IgD-negative memory B cell (primary cell): ENCODE measurements at regions not wholly inside any gene's neighbourhood (a gene's known extent, or its start where the extent isn't known, plus 50 kb on each side); places are given as distances from the start of the nearest gene placed in this dataset.

Experiments used
- H3K27ac Mint-ChIP-seq, 3 donors: one replicate each; pipeline ENCODE4 v1.8.0; 2020 to 2022; ENCODE audit warnings: mild to moderate bottlenecking in 3 of 3, mixed read lengths in 3 of 3, moderate library complexity in 1 of 3
- H3K27me3 Mint-ChIP-seq: one replicate; pipeline ENCODE4 v1.8.0; 2021; ENCODE audit warnings: mixed read lengths
- H3K36me3 Mint-ChIP-seq: one replicate; pipeline ENCODE4 v1.8.0; 2020; ENCODE audit warnings: mild to moderate bottlenecking, mixed read lengths
- H3K4me1 Mint-ChIP-seq, 3 donors: one replicate each; pipeline ENCODE4 v1.8.0; 2020 to 2022; ENCODE audit warnings: mixed read lengths in 3 of 3, mild to moderate bottlenecking in 1 of 3
- H3K4me3 Mint-ChIP-seq, 4 donors: one replicate each; pipeline ENCODE4 v1.8.0; 2020 to 2022; ENCODE audit warnings: mild to moderate bottlenecking in 4 of 4, mixed read lengths in 4 of 4, moderate library complexity in 3 of 4
- H3K9me3 Mint-ChIP-seq, 3 donors: one replicate each; pipeline ENCODE4 v1.8.0; 2020 to 2021; ENCODE audit warnings: mixed read lengths in 3 of 3, mild to moderate bottlenecking in 1 of 3

GRCh38 chr3:168191856-168192255 lies 96.1 kb upstream of the GOLIM4 start:
- Mint-ChIP-seq H3K4me1 (no peaks in the 10 kb centered on the region), H3K9me3 (peaks cover 0 to 2% (median 0%) of the 10 kb centered on the region in 3 donors), H3K27me3 (peaks cover 2% of the 10 kb centered on the region), H3K27ac (no peak overlapping the region), H3K4me3 (no peak overlapping the region), H3K36me3 (no peaks in the 10 kb centered on the region)

GRCh38 chr3:168187233-168187632 lies 91.5 kb upstream of the GOLIM4 start:
- H3K4me1 Mint-ChIP-seq: no peaks in the 10 kb centered on the region
- no peaks in the 10 kb centered on the region for H3K27me3 Mint-ChIP-seq
- no peak overlapping the region for H3K4me3 Mint-ChIP-seq
- H3K9me3 Mint-ChIP-seq: peaks cover 0 to 2% (median 0%) of the 10 kb centered on the region in 3 donors
- H3K27ac Mint-ChIP-seq: no peak overlapping the region
- H3K36me3 Mint-ChIP-seq: no peaks in the 10 kb centered on the region

GRCh38 chr3:168186293-168186983 lies 90.7 kb upstream of the GOLIM4 start:
- Mint-ChIP-seq H3K27ac (no peak overlapping the region), H3K27me3 (no peaks in the 10 kb centered on the region), H3K9me3 (peaks cover 0 to 2% (median 0%) of the 10 kb centered on the region in 3 donors), H3K4me1 (no peaks in the 10 kb centered on the region), H3K4me3 (no peak overlapping the region), H3K36me3 (no peaks in the 10 kb centered on the region)

GRCh38 chr3:168183774-168184173 lies 88.0 kb upstream of the GOLIM4 start:
- no peak overlapping the region for H3K4me3 Mint-ChIP-seq
- H3K27me3 Mint-ChIP-seq: peaks cover 1% of the 10 kb centered on the region
- no peaks in the 10 kb centered on the region for H3K4me1 Mint-ChIP-seq
- H3K27ac Mint-ChIP-seq: no peak overlapping the region
- H3K9me3 Mint-ChIP-seq: no peaks in the 10 kb centered on the region
- no peaks in the 10 kb centered on the region for H3K36me3 Mint-ChIP-seq

- H3K27ac Mint-ChIP-seq: no peak overlapping the region
- no peaks in the 10 kb centered on the region for H3K9me3 Mint-ChIP-seq
- H3K27me3 Mint-ChIP-seq: no peaks in the 10 kb centered on the region
- H3K4me3 Mint-ChIP-seq: no peak overlapping the region
- no peaks in the 10 kb centered on the region for H3K36me3 Mint-ChIP-seq
- peaks cover 0 to 3% (median 0%) of the 10 kb centered on the region in 3 donors for H3K4me1 Mint-ChIP-seq
Observed at GRCh38 chr3:168168743-168169142, 73.0 kb upstream of the GOLIM4 start.

GRCh38 chr3:168165390-168166269 lies 69.9 kb upstream of the GOLIM4 start:
- Mint-ChIP-seq H3K27ac (peak overlapping the region in 2 of 3 donors; percentile 48 to 79), H3K4me3 (peak overlapping the region in 2 of 4 donors; percentile 55 to 73), H3K36me3 (no peaks in the 10 kb centered on the region), H3K9me3 (no peaks in the 10 kb centered on the region), H3K4me1 (peaks cover 0 to 3% (median 0%) of the 10 kb centered on the region in 3 donors), H3K27me3 (no peaks in the 10 kb centered on the region)

- no peak overlapping the region for H3K27ac Mint-ChIP-seq
- H3K27me3 Mint-ChIP-seq: peaks cover 8% of the 10 kb centered on the region
- H3K4me1 Mint-ChIP-seq: peaks cover 0 to 3% (median 2%) of the 10 kb centered on the region in 3 donors
- peaks cover 2% of the 10 kb centered on the region for H3K36me3 Mint-ChIP-seq
- H3K9me3 Mint-ChIP-seq: no peaks in the 10 kb centered on the region
- H3K4me3 Mint-ChIP-seq: no peak overlapping the region
Observed at GRCh38 chr3:168162172-168162571, 66.4 kb upstream of the GOLIM4 start.

GRCh38 chr3:168161696-168162095 lies 66.0 kb upstream of the GOLIM4 start:
- Mint-ChIP-seq H3K4me3 (no peak overlapping the region), H3K36me3 (peaks cover 2% of the 10 kb centered on the region), H3K9me3 (no peaks in the 10 kb centered on the region), H3K27ac (no peak overlapping the region), H3K4me1 (peaks cover 0 to 3% (median 3%) of the 10 kb centered on the region in 3 donors), H3K27me3 (peaks cover 8% of the 10 kb centered on the region)

- H3K4me1 Mint-ChIP-seq: peaks cover 0 to 4% (median 3%) of the 10 kb centered on the region in 3 donors
- H3K4me3 Mint-ChIP-seq: no peak overlapping the region
- H3K27ac Mint-ChIP-seq: no peak overlapping the region
- peaks cover 3 to 12% (median 7%) of the 10 kb centered on the region in 3 donors for H3K9me3 Mint-ChIP-seq
- peaks cover 2% of the 10 kb centered on the region for H3K36me3 Mint-ChIP-seq
- peaks cover 17% of the 10 kb centered on the region for H3K27me3 Mint-ChIP-seq
Observed at GRCh38 chr3:168157903-168158302, 62.2 kb upstream of the GOLIM4 start.

- Mint-ChIP-seq H3K27me3 (peaks cover 17% of the 10 kb centered on the region), H3K4me1 (peaks cover 0 to 4% (median 3%) of the 10 kb centered on the region in 3 donors), H3K9me3 (peaks cover 4 to 16% (median 8%) of the 10 kb centered on the region in 3 donors), H3K4me3 (no peak overlapping the region), H3K27ac (no peak overlapping the region), H3K36me3 (peaks cover 3% of the 10 kb centered on the region)
Observed at GRCh38 chr3:168157099-168157700, 61.5 kb upstream of the GOLIM4 start.

GRCh38 chr3:168156479-168156878 lies 60.8 kb upstream of the GOLIM4 start:
- Mint-ChIP-seq H3K27ac (peak overlapping the region in 1 of 3 donors; percentile 36), H3K4me1 (peaks cover 0 to 4% (median 3%) of the 10 kb centered on the region in 3 donors), H3K4me3 (no peak overlapping the region), H3K27me3 (peaks cover 17% of the 10 kb centered on the region), H3K9me3 (peaks cover 5 to 21% (median 15%) of the 10 kb centered on the region in 3 donors), H3K36me3 (peaks cover 6% of the 10 kb centered on the region)

- Mint-ChIP-seq H3K27me3 (peaks cover 17% of the 10 kb centered on the region), H3K27ac (no peak overlapping the region), H3K9me3 (peaks cover 5 to 21% (median 15%) of the 10 kb centered on the region in 3 donors), H3K4me1 (peaks cover 0 to 4% (median 3%) of the 10 kb centered on the region in 3 donors), H3K4me3 (peak overlapping the region in 1 of 4 donors; percentile 43), H3K36me3 (peaks cover 6% of the 10 kb centered on the region)
Observed at GRCh38 chr3:168155303-168155702, 59.6 kb upstream of the GOLIM4 start.

GRCh38 chr3:168154089-168154488 lies 58.4 kb upstream of the GOLIM4 start:
- H3K36me3 Mint-ChIP-seq: peaks cover 4% of the 10 kb centered on the region
- H3K4me3 Mint-ChIP-seq: no peak overlapping the region
- peaks cover 0 to 4% (median 3%) of the 10 kb centered on the region in 3 donors for H3K4me1 Mint-ChIP-seq
- peaks cover 5 to 21% (median 15%) of the 10 kb centered on the region in 3 donors for H3K9me3 Mint-ChIP-seq
- no peak overlapping the region for H3K27ac Mint-ChIP-seq
- peaks cover 16% of the 10 kb centered on the region for H3K27me3 Mint-ChIP-seq

- Mint-ChIP-seq H3K27ac (no peak overlapping the region), H3K27me3 (peaks cover 9% of the 10 kb centered on the region), H3K9me3 (peaks cover 5 to 21% (median 15%) of the 10 kb centered on the region in 3 donors), H3K4me1 (peaks cover 0 to 4% (median 1%) of the 10 kb centered on the region in 3 donors), H3K4me3 (no peak overlapping the region), H3K36me3 (peaks cover 4% of the 10 kb centered on the region)
Observed at GRCh38 chr3:168152149-168152548, 56.4 kb upstream of the GOLIM4 start.
